Trophoblast cell (in vitro differentiated cells and primary cell): ENCODE measurements at regions not wholly inside any gene's neighbourhood (a gene's known extent, or its start where the extent isn't known, plus 50 kb on each side); places are given as distances from the start of the nearest gene placed in this dataset.

Source experiments
- DNase-seq, 2 donors: peaks; one replicate each; pipeline ENCODE4 v3.0.0-alpha.2; 2016
- H2AFZ ChIP-seq: 2 replicates; pipeline ENCODE4 v1.6.1; 2013; ENCODE audit warnings: low read length, moderate library complexity, mild to moderate bottlenecking; ENCODE audit not compliant: insufficient read depth, poor library complexity
- H2AK5ac ChIP-seq: 2 replicates; pipeline ENCODE4 v1.6.1; 2013; ENCODE audit warnings: mild to moderate bottlenecking, low read length
- H2BK120ac ChIP-seq: 2 replicates; pipeline ENCODE4 v1.6.1; 2013; ENCODE audit warnings: low read length, mild to moderate bottlenecking, moderate library complexity; ENCODE audit not compliant: insufficient read depth, poor library complexity
- H2BK12ac ChIP-seq: 2 replicates; pipeline ENCODE4 v1.6.1; 2013; ENCODE audit warnings: mild to moderate bottlenecking, low read length, moderate library complexity
- H2BK5ac ChIP-seq: 2 replicates; pipeline ENCODE4 v1.6.1; 2013; ENCODE audit warnings: low read length, low read depth, moderate library complexity, mild to moderate bottlenecking; ENCODE audit not compliant: poor library complexity
- H3K14ac ChIP-seq: 2 replicates; pipeline ENCODE4 v1.6.1; 2013; ENCODE audit warnings: mild to moderate bottlenecking, low read length
- H3K18ac ChIP-seq: 2 replicates; pipeline ENCODE4 v1.6.1; 2013; ENCODE audit warnings: mild to moderate bottlenecking, low read length
- H3K23ac ChIP-seq: 2 replicates; pipeline ENCODE4 v1.6.1; 2013; ENCODE audit warnings: low read length
- H3K27ac ChIP-seq: 2 replicates; pipeline ENCODE4 v1.5.1; 2013; ENCODE audit warnings: low read depth, mild to moderate bottlenecking, inconsistent platforms, low read length, moderate library complexity
- H3K27me3 ChIP-seq: 2 replicates; pipeline ENCODE4 v1.6.1; 2013; ENCODE audit warnings: inconsistent platforms, mild to moderate bottlenecking, low read length, moderate library complexity; ENCODE audit not compliant: insufficient read depth
- H3K36me3 ChIP-seq, 2 experiments: 1 replicate in 1 of 2; 2 replicates in 1 of 2; pipeline ENCODE4 v1.6.1; 2013; ENCODE audit warnings: low read length in 2 of 2, mild to moderate bottlenecking in 2 of 2, moderate library complexity in 1 of 2; ENCODE audit not compliant: insufficient read depth in 2 of 2, control insufficient read depth in 1 of 2
- H3K4ac ChIP-seq: 2 replicates; pipeline ENCODE4 v1.6.1; 2013; ENCODE audit warnings: low read depth, mild to moderate bottlenecking, low read length, moderate library complexity
- H3K4me1 ChIP-seq, 2 experiments: 1 replicate in 1 of 2; 2 replicates in 1 of 2; pipeline ENCODE4 v1.6.1; 2013; ENCODE audit warnings: low read length in 2 of 2, mild to moderate bottlenecking in 2 of 2, moderate library complexity in 1 of 2; ENCODE audit not compliant: insufficient read depth in 2 of 2, control insufficient read depth in 1 of 2
- H3K4me2 ChIP-seq: 2 replicates; pipeline ENCODE4 v1.6.1; 2013; ENCODE audit warnings: inconsistent platforms, mild to moderate bottlenecking, low read length, moderate library complexity
- H3K4me3 ChIP-seq: 2 replicates; pipeline ENCODE4 v1.5.1; 2013; ENCODE audit warnings: mild to moderate bottlenecking, low read depth, low read length, inconsistent platforms
- H3K79me1 ChIP-seq: one replicate; pipeline ENCODE4 v1.6.1; 2013; ENCODE audit warnings: low read length
- H3K79me2 ChIP-seq: 2 replicates; pipeline ENCODE4 v1.6.1; 2013; ENCODE audit warnings: low read length, mild to moderate bottlenecking; ENCODE audit not compliant: control insufficient read depth, insufficient read depth, poor library complexity
- H3K9ac ChIP-seq: 2 replicates; pipeline ENCODE4 v1.6.1; 2013; ENCODE audit warnings: mild to moderate bottlenecking, low read length
- H3K9me3 ChIP-seq: 2 replicates; pipeline ENCODE4 v1.6.1; 2013; ENCODE audit warnings: low read depth, mild to moderate bottlenecking, control low read depth, inconsistent platforms, low read length; ENCODE audit not compliant: insufficient read depth
- H4K12ac ChIP-seq: 2 replicates; pipeline ENCODE4 v1.6.1; 2013; ENCODE audit warnings: low read depth, mild to moderate bottlenecking, low read length, moderate library complexity
- H4K8ac ChIP-seq: 2 replicates; pipeline ENCODE4 v1.6.1; 2013; ENCODE audit warnings: low read depth, mild to moderate bottlenecking, low read length, moderate library complexity
- H4K91ac ChIP-seq: one replicate; pipeline ENCODE4 v1.6.1; 2013; ENCODE audit warnings: low read depth, mild to moderate bottlenecking, low read length, moderate library complexity
- WGBS: extraction: QIAGEN DNeasy Blood & Tissue Kit; methylation state at CpG from one replicate; pipeline ENCODE4 v1.1.7; 2013; ENCODE audit warnings: missing lambda C conversion rate; ENCODE audit not compliant: insufficient read length, insufficient coverage; ENCODE audit errors: extremely low coverage; 5-methylcytosine and 5-hydroxymethylcytosine counted together

DNA sequence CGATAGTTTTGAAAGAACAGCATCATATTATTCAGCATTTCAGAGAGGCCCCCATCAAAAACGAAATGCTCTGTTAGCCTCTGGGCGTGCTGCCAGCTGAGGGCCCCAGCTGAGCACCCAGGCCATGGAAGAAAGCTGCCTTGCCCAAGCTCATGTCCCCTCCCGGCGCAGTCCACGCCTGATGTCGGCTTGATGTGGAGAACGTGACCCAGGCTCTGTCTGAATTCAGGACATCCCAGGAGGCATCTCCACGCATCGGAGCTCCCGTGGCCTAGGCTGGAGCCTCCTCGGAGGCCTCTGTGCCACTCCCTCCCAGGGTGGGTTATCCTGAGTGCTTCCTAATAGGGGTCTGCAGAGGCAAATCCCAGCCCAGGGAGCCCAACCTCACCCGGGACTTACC, 218.3 kb upstream of the AKR1E2 start:
- H2AK5ac ChIP-seq: no peak overlapping the region
- no peak overlapping the region for H4K12ac ChIP-seq
- H3K14ac ChIP-seq: no peak overlapping the region
- H2BK12ac ChIP-seq: no peak overlapping the region
- no peak overlapping the region for H3K4me2 ChIP-seq
- H3K27me3 ChIP-seq: no peaks in the 10 kb centered on the region
- H3K18ac ChIP-seq: no peak overlapping the region
- no peak overlapping the region for H4K91ac ChIP-seq
- WGBS: no CpG with 5 or more reads among the region's 13 CpGs
- H3K4me3 ChIP-seq: no peak overlapping the region
- H2BK5ac ChIP-seq: no peak overlapping the region
- no peaks in the 10 kb centered on the region for H3K9me3 ChIP-seq
- DNase-seq: no peak
- no peaks in the 10 kb centered on the region for H3K4me1 ChIP-seq
- no peak overlapping the region for H4K8ac ChIP-seq
- H2BK120ac ChIP-seq: no peak overlapping the region
- no peaks in the 10 kb centered on the region for H3K79me1 ChIP-seq
- no peaks in the 10 kb centered on the region for H3K79me2 ChIP-seq
- H3K4ac ChIP-seq: no peak overlapping the region
- H3K23ac ChIP-seq: peak overlapping the region; percentile 44
- H3K36me3 ChIP-seq: no peaks in the 10 kb centered on the region
- H2AFZ ChIP-seq: no peak overlapping the region
- peak overlapping the region; percentile 3 for H3K9ac ChIP-seq
- H3K27ac ChIP-seq: no peak overlapping the region

DNA sequence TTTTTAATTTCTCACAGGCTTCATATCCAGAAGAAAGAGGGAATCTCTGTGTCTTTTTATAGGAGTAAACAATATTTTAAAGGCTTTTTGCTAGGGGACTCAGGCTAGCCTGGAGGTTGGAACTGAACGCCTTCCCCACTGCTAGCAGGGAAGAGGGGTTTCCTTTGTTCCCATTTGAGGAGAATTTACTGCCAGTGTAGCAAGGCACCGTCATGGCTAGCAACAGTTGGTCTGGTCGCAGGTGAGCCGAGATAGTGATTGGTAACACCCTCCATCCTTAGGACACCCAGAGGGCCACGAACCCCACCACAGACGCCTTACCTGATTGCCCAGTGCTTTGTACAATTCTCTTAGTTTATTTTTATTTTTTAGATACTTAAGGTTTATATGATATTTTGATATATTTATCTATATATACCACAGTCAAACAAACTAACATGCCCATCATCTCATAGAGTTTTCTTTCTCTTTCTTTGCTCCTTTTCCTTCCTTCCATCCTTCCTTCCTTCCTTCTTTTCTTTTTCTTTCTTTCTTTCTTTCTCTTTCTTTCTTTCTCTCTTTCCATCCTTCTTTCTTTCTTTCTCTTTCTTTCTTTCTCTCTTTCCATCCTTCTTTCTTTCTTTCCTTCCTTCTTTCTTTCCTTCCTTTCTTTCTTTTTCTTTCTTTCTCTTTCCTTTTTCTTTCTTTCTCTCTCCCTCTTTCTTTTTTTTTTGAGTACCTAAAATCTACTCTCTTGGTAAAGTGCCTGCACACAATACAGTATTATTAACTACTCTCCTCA, 219.0 kb upstream of the AKR1E2 start:
- Histone ChIP-seq H2BK5ac (no peak overlapping the region), H3K4ac (no peak overlapping the region), H2AK5ac (no peak overlapping the region), H3K79me1 (no peaks in the 10 kb centered on the region), H4K12ac (no peak overlapping the region), H3K14ac (no peak overlapping the region), H3K18ac (no peak overlapping the region), H3K27me3 (no peaks in the 10 kb centered on the region), H3K23ac (no peak overlapping the region), H3K9ac (no peak overlapping the region), H3K36me3 (no peaks in the 10 kb centered on the region), H2BK12ac (peak overlapping the region; percentile 13), H3K79me2 (no peaks in the 10 kb centered on the region), H4K8ac (no peak overlapping the region), H3K4me2 (no peak overlapping the region), H3K4me3 (no peak overlapping the region), H4K91ac (no peak overlapping the region), H2AFZ (no peak overlapping the region), H2BK120ac (no peak overlapping the region), H3K27ac (no peak overlapping the region), H3K9me3 (no peaks in the 10 kb centered on the region), H3K4me1 (no peaks in the 10 kb centered on the region)
- no peak for DNase-seq
- no CpG with 5 or more reads among the region's 6 CpGs for WGBS

DNA sequence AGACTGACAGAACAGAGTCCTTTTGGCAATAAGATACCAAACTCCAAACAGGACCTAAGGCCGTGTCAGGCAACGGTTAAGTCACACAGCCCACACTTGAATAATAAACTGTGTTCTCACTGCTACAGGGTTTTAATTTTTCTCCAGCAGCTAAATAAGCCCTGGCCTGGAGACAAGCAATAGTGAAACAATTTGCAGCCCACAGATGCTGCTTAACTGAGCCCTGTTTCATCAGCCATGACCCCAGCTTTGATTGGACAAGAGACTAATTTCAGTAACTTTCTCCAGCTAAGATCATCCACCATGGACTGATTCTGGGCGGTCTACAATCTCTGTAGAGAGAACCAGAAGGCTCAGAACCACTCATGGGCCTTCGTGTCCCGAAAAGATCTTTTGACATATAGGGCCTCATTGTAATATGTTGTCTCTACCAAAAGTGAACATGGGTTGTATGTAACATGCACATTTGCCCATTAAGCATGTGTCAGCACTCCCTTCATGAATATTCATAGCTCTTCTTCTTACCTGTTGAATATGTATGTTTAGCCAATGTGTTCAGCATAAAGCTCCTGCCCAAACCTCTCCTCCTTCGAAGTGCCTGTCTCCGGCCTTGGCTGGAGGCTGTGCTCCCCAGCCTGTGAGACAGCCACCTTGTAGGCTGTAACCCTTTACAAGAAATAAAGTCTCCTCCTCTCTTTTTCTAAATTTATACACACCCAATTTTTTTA, 223.1 kb upstream of the AKR1E2 start:
- Histone ChIP-seq H3K14ac (no peak overlapping the region), H2AK5ac (no peak overlapping the region), H2AFZ (no peak overlapping the region), H3K4me3 (no peak overlapping the region), H3K4me1 (no peaks in the 10 kb centered on the region), H3K79me2 (no peaks in the 10 kb centered on the region), H3K18ac (no peak overlapping the region), H2BK12ac (no peak overlapping the region), H4K8ac (no peak overlapping the region), H3K27ac (no peak overlapping the region), H3K36me3 (peaks cover 0 to 1% of the 10 kb centered on the region in 2 experiments), H3K23ac (no peak overlapping the region), H3K4me2 (no peak overlapping the region), H2BK120ac (no peak overlapping the region), H2BK5ac (no peak overlapping the region), H3K9ac (no peak overlapping the region), H3K27me3 (no peaks in the 10 kb centered on the region), H3K79me1 (no peaks in the 10 kb centered on the region), H3K9me3 (no peaks in the 10 kb centered on the region), H4K12ac (no peak overlapping the region), H3K4ac (no peak overlapping the region), H4K91ac (no peak overlapping the region)
- DNase-seq: no peak
- no CpG with 5 or more reads among the region's 7 CpGs for WGBS

DNA sequence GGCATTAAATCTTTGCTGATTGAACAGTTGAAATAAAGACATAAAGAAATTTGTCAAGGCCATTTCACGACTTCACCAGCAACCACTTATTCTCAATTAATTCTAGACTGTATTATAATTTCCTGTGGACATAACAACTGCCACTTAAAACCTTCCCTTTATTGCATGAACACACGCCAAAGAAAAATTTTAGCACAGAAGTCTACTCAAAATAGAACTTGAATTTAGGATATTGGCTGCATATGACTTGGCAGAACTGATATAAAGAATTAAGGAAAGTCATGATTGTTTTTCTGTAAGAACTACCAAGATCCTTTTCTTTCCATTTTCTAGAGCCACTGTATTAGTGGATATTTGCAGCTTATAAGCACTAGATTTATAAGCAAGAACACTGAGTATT, 226.5 kb upstream of the AKR1E2 start:
- no peak overlapping the region for H3K27ac ChIP-seq
- H2BK12ac ChIP-seq: no peak overlapping the region
- H3K23ac ChIP-seq: no peak overlapping the region
- H3K9me3 ChIP-seq: no peaks in the 10 kb centered on the region
- no peaks in the 10 kb centered on the region for H3K4me1 ChIP-seq
- no peak overlapping the region for H3K18ac ChIP-seq
- H3K27me3 ChIP-seq: no peaks in the 10 kb centered on the region
- no peak overlapping the region for H4K8ac ChIP-seq
- H2AFZ ChIP-seq: no peak overlapping the region
- H2BK5ac ChIP-seq: no peak overlapping the region
- H3K4me3 ChIP-seq: no peak overlapping the region
- no CpG with 5 or more reads among the region's 2 CpGs for WGBS
- H3K36me3 ChIP-seq: peaks cover 0 to 1% of the 10 kb centered on the region in 2 experiments
- H3K14ac ChIP-seq: no peak overlapping the region
- no peaks in the 10 kb centered on the region for H3K79me1 ChIP-seq
- H3K79me2 ChIP-seq: no peaks in the 10 kb centered on the region
- H3K9ac ChIP-seq: no peak overlapping the region
- H2AK5ac ChIP-seq: no peak overlapping the region
- no peak overlapping the region for H4K12ac ChIP-seq
- H4K91ac ChIP-seq: no peak overlapping the region
- no peak overlapping the region for H3K4ac ChIP-seq
- H3K4me2 ChIP-seq: no peak overlapping the region
- no peak overlapping the region for H2BK120ac ChIP-seq
- no peak for DNase-seq
